ENCODE measurements at regions not wholly inside any gene's neighbourhood (a gene's known extent, or its start where the extent isn't known, plus 50 kb on each side); places are given as distances from the start of the nearest gene placed in this dataset.

DNA sequence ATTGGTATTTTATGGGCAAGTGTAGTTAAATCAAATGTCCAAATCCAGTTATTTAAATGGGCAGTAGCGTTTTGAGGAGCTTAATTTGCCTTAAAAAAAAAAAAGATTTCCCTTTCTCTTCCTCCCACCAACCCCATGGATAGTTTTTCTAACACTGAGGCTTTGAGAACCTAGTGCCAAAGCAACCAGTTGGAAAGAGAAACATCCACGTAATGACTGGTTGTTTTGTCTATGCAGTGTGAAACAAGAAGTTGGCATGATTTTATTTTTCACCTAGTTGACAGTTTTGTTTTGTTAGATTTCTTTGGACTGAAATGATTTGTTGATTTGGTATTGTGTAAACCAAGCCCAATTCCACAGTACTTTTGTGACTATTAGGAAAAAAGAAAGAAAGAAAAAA, 170.0 kb downstream of the SOX2 start:
- WGBS (ENCODE audit: insufficient coverage), result 40% methylated on average over 1 of the region's 2 CpGs
- H3K36me3 ChIP-seq (ENCODE audit: control insufficient read depth, insufficient read depth, low read length), result no peaks in the 10 kb centered on the region
- DNase-seq (ENCODE audit: low read depth in 4 of 6, low spot score in 6 of 6), result peak; percentile 15 to 69 (median 21)
- no peaks in the 10 kb centered on the region for H3K9me3 ChIP-seq (ENCODE audit: control insufficient read depth, insufficient read depth, low read length)
- H3K27ac ChIP-seq (ENCODE audit: low read depth, low read length), result no peak overlapping the region
- peaks cover 5% of the 10 kb centered on the region for H3K4me1 ChIP-seq (ENCODE audit: control insufficient read depth, insufficient read depth, low read length)
- no peaks in the 10 kb centered on the region for H3K27me3 ChIP-seq (ENCODE audit: control insufficient read depth, insufficient read depth, low read length)
- no peak overlapping the region for H3K4me3 ChIP-seq (ENCODE audit: low read depth, low read length)

- Histone ChIP-seq H3K9me3 (ENCODE audit: control insufficient read depth, insufficient read depth, low read length) (no peaks in the 10 kb centered on the region), H3K4me1 (ENCODE audit: control insufficient read depth, insufficient read depth, low read length) (peaks cover 3% of the 10 kb centered on the region), H3K4me3 (ENCODE audit: low read depth, low read length) (no peak overlapping the region), H3K27me3 (ENCODE audit: control insufficient read depth, insufficient read depth, low read length) (no peaks in the 10 kb centered on the region), H3K27ac (ENCODE audit: low read depth, low read length) (no peak overlapping the region), H3K36me3 (ENCODE audit: control insufficient read depth, insufficient read depth, low read length) (no peaks in the 10 kb centered on the region)
- no CpG with 5 or more reads among the region's 6 CpGs for WGBS (ENCODE audit: insufficient coverage)
- DNase-seq (ENCODE audit: low read depth in 4 of 6, low spot score in 6 of 6), result no peak
Measured at GRCh38 chr3:181885868-181886630, 174.3 kb downstream of the SOX2 start.

- H3K4me3 ChIP-seq (ENCODE audit: low read depth, low read length), result no peak overlapping the region
- H3K4me1 ChIP-seq (ENCODE audit: control insufficient read depth, insufficient read depth, low read length), result peaks cover 3% of the 10 kb centered on the region
- H3K27ac ChIP-seq (ENCODE audit: low read depth, low read length), result no peak overlapping the region
- no peaks in the 10 kb centered on the region for H3K27me3 ChIP-seq (ENCODE audit: control insufficient read depth, insufficient read depth, low read length)
- DNase-seq (ENCODE audit: low read depth in 4 of 6, low spot score in 6 of 6), result peak in 1 of 6 donors; percentile 7
- WGBS (ENCODE audit: insufficient coverage), result 47% methylated on average over 2 of the region's 4 CpGs
- H3K9me3 ChIP-seq (ENCODE audit: control insufficient read depth, insufficient read depth, low read length), result no peaks in the 10 kb centered on the region
- no peaks in the 10 kb centered on the region for H3K36me3 ChIP-seq (ENCODE audit: control insufficient read depth, insufficient read depth, low read length)
Measured at GRCh38 chr3:181886676-181887075, 175.0 kb downstream of the SOX2 start.

GRCh38 chr3:181887685-181888084, 176.0 kb downstream of the SOX2 start:
- no peak overlapping the region for H3K27ac ChIP-seq (ENCODE audit: low read depth, low read length)
- no CpG with 5 or more reads among the region's 1 CpG for WGBS (ENCODE audit: insufficient coverage)
- DNase-seq (ENCODE audit: low read depth in 4 of 6, low spot score in 6 of 6), result no peak
- peaks cover 3% of the 10 kb centered on the region for H3K4me1 ChIP-seq (ENCODE audit: control insufficient read depth, insufficient read depth, low read length)
- no peaks in the 10 kb centered on the region for H3K9me3 ChIP-seq (ENCODE audit: control insufficient read depth, insufficient read depth, low read length)
- no peak overlapping the region for H3K4me3 ChIP-seq (ENCODE audit: low read depth, low read length)
- no peaks in the 10 kb centered on the region for H3K36me3 ChIP-seq (ENCODE audit: control insufficient read depth, insufficient read depth, low read length)
- no peaks in the 10 kb centered on the region for H3K27me3 ChIP-seq (ENCODE audit: control insufficient read depth, insufficient read depth, low read length)

GRCh38 chr3:181888234-181888633, 176.5 kb downstream of the SOX2 start:
- WGBS (ENCODE audit: insufficient coverage), result 100% methylated on average over 1 of the region's 3 CpGs
- Histone ChIP-seq H3K27me3 (ENCODE audit: control insufficient read depth, insufficient read depth, low read length) (no peaks in the 10 kb centered on the region), H3K4me1 (ENCODE audit: control insufficient read depth, insufficient read depth, low read length) (peaks cover 3% of the 10 kb centered on the region), H3K36me3 (ENCODE audit: control insufficient read depth, insufficient read depth, low read length) (no peaks in the 10 kb centered on the region), H3K4me3 (ENCODE audit: low read depth, low read length) (no peak overlapping the region), H3K27ac (ENCODE audit: low read depth, low read length) (no peak overlapping the region), H3K9me3 (ENCODE audit: control insufficient read depth, insufficient read depth, low read length) (no peaks in the 10 kb centered on the region)
- no peak for DNase-seq (ENCODE audit: low read depth in 4 of 6, low spot score in 6 of 6)

GRCh38 chr3:181892848-181893247, 181.1 kb downstream of the SOX2 start:
- no peak for DNase-seq (ENCODE audit: low read depth in 4 of 6, low spot score in 6 of 6)
- H3K36me3 ChIP-seq (ENCODE audit: control insufficient read depth, insufficient read depth, low read length), result no peaks in the 10 kb centered on the region
- H3K9me3 ChIP-seq (ENCODE audit: control insufficient read depth, insufficient read depth, low read length), result no peaks in the 10 kb centered on the region
- no peaks in the 10 kb centered on the region for H3K4me1 ChIP-seq (ENCODE audit: control insufficient read depth, insufficient read depth, low read length)
- no peak overlapping the region for H3K27ac ChIP-seq (ENCODE audit: low read depth, low read length)
- H3K27me3 ChIP-seq (ENCODE audit: control insufficient read depth, insufficient read depth, low read length), result no peaks in the 10 kb centered on the region
- WGBS (ENCODE audit: insufficient coverage), result 71% methylated on average over 3 of the region's 4 CpGs
- H3K4me3 ChIP-seq (ENCODE audit: low read depth, low read length), result no peak overlapping the region

GRCh38 chr3:181896605-181897004, 184.9 kb downstream of the SOX2 start:
- H3K27ac ChIP-seq (ENCODE audit: low read depth, low read length), result no peak overlapping the region
- no peak overlapping the region for H3K4me3 ChIP-seq (ENCODE audit: low read depth, low read length)
- WGBS (ENCODE audit: insufficient coverage), result 87% methylated on average over 2 of the region's 2 CpGs
- DNase-seq (ENCODE audit: low read depth in 4 of 6, low spot score in 6 of 6), result no peak
- H3K4me1 ChIP-seq (ENCODE audit: control insufficient read depth, insufficient read depth, low read length), result no peaks in the 10 kb centered on the region
- H3K27me3 ChIP-seq (ENCODE audit: control insufficient read depth, insufficient read depth, low read length), result no peaks in the 10 kb centered on the region
- no peaks in the 10 kb centered on the region for H3K9me3 ChIP-seq (ENCODE audit: control insufficient read depth, insufficient read depth, low read length)
- no peaks in the 10 kb centered on the region for H3K36me3 ChIP-seq (ENCODE audit: control insufficient read depth, insufficient read depth, low read length)

- H3K27me3 ChIP-seq (ENCODE audit: control insufficient read depth, insufficient read depth, low read length), result no peaks in the 10 kb centered on the region
- no peak overlapping the region for H3K4me3 ChIP-seq (ENCODE audit: low read depth, low read length)
- no CpG with 5 or more reads among the region's 1 CpG for WGBS (ENCODE audit: insufficient coverage)
- H3K36me3 ChIP-seq (ENCODE audit: control insufficient read depth, insufficient read depth, low read length), result no peaks in the 10 kb centered on the region
- no peak overlapping the region for H3K27ac ChIP-seq (ENCODE audit: low read depth, low read length)
- H3K4me1 ChIP-seq (ENCODE audit: control insufficient read depth, insufficient read depth, low read length), result no peaks in the 10 kb centered on the region
- no peaks in the 10 kb centered on the region for H3K9me3 ChIP-seq (ENCODE audit: control insufficient read depth, insufficient read depth, low read length)
- DNase-seq (ENCODE audit: low read depth in 4 of 6, low spot score in 6 of 6), result no peak
Measured at GRCh38 chr3:181899702-181900101, 188.0 kb downstream of the SOX2 start.

- 79% methylated on average over 2 of the region's 3 CpGs for WGBS (ENCODE audit: insufficient coverage)
- Histone ChIP-seq H3K4me3 (ENCODE audit: low read depth, low read length) (no peak overlapping the region), H3K9me3 (ENCODE audit: control insufficient read depth, insufficient read depth, low read length) (no peaks in the 10 kb centered on the region), H3K27me3 (ENCODE audit: control insufficient read depth, insufficient read depth, low read length) (no peaks in the 10 kb centered on the region), H3K4me1 (ENCODE audit: control insufficient read depth, insufficient read depth, low read length) (no peaks in the 10 kb centered on the region), H3K36me3 (ENCODE audit: control insufficient read depth, insufficient read depth, low read length) (no peaks in the 10 kb centered on the region), H3K27ac (ENCODE audit: low read depth, low read length) (no peak overlapping the region)
- peak in 1 of 6 donors; percentile 29 for DNase-seq (ENCODE audit: low read depth in 4 of 6, low spot score in 6 of 6)
Measured at GRCh38 chr3:181901626-181902025, 189.9 kb downstream of the SOX2 start.

DNA sequence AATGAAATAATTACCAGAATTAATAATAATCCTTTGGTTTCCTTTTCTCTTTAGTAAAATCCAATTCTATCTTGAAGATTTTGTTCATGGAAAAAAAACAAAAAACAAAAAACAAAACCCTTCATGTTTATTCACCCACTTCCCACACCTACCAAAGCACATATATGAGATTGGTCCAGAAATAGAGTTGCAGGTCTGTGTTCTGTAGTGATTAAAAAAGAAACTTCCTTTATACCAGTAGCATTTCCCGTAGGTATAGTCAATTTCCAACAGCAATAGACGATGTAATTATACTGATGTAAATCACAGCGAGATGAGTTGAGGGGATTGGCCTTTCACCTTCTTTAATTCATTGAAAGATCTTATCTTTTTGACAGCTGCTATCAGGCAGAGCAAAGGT, 194.6 kb downstream of the SOX2 start:
- no peak overlapping the region for H3K4me3 ChIP-seq (ENCODE audit: low read depth, low read length)
- H3K27ac ChIP-seq (ENCODE audit: low read depth, low read length), result no peak overlapping the region
- H3K4me1 ChIP-seq (ENCODE audit: control insufficient read depth, insufficient read depth, low read length), result no peaks in the 10 kb centered on the region
- no peak for DNase-seq (ENCODE audit: low read depth in 4 of 6, low spot score in 6 of 6)
- WGBS (ENCODE audit: insufficient coverage), result no CpG with 5 or more reads among the region's 3 CpGs
- no peaks in the 10 kb centered on the region for H3K27me3 ChIP-seq (ENCODE audit: control insufficient read depth, insufficient read depth, low read length)
- H3K36me3 ChIP-seq (ENCODE audit: control insufficient read depth, insufficient read depth, low read length), result no peaks in the 10 kb centered on the region
- no peaks in the 10 kb centered on the region for H3K9me3 ChIP-seq (ENCODE audit: control insufficient read depth, insufficient read depth, low read length)
